IMR-90 (cell line): ENCODE measurements at regions not wholly inside any gene's neighbourhood (a gene's known extent, or its start where the extent isn't known, plus 50 kb on each side); places are given as distances from the start of the nearest gene placed in this dataset.

Experiments used
- ATAC-seq: fragments of 200-7000 bp; cut with Tn5 transposase; 2 replicates; pipeline ENCODE4 v1.9.1; 2020; ENCODE audit warnings: low read depth, mild to moderate bottlenecking, moderate library complexity
- BruUV-seq: library from RNA; stranded (reverse); fragments of 400-500 nt; replicated peaks from 2 replicates; lab custom pipeline; 2021; lab: Mats Ljungman, UMichigan
- CTCF ChIA-PET: fragments of 300-600 bp; formaldehyde crosslinking; extraction: SDS; loops from one replicate; lab custom pipeline; 2021; ENCODE audit warnings: antibody characterized with exemption; lab: Yijun Ruan, JAX
- POLR2A ChIA-PET: fragments of 300-600 bp; sonication (Branson Sonifier 250); formaldehyde crosslinking; loops from one replicate; lab custom pipeline; 2022; ENCODE audit warnings: antibody characterized with exemption; ENCODE audit not compliant: unreplicated experiment; lab: Charles Lee
- DNase-seq: peaks from one replicate; pipeline ENCODE4 v3.0.0; 2013
- H2AFZ ChIP-seq: replicated peaks from 2 replicates; pipeline ENCODE3; 2013; ENCODE audit warnings: low read length, mild to moderate bottlenecking; ENCODE audit not compliant: poor library complexity
- H2AK5ac ChIP-seq: 2 replicates; pipeline ENCODE4 v1.6.1; 2013; ENCODE audit warnings: low read depth, low read length, inconsistent platforms
- H2AK9ac ChIP-seq: replicated peaks from 2 replicates; pipeline ENCODE3; 2013; ENCODE audit warnings: mild to moderate bottlenecking, low read depth, low read length, moderate library complexity; ENCODE audit not compliant: poor library complexity
- H2BK120ac ChIP-seq: 2 replicates; pipeline ENCODE4 v1.6.1; 2013; ENCODE audit warnings: low read depth, low read length, inconsistent platforms
- H2BK15ac ChIP-seq: 3 replicates; pipeline ENCODE4 v1.6.1; 2013; ENCODE audit warnings: low read depth, low read length, inconsistent platforms
- H2BK20ac ChIP-seq: 2 replicates; pipeline ENCODE4 v1.6.1; 2013; ENCODE audit warnings: low read depth, mild to moderate bottlenecking, inconsistent platforms, low read length, moderate library complexity
- H2BK5ac ChIP-seq: 2 replicates; pipeline ENCODE4 v1.6.1; 2013; ENCODE audit warnings: mild to moderate bottlenecking, low read depth, low read length, inconsistent platforms; ENCODE audit not compliant: poor library complexity, severe bottlenecking
- H3K14ac ChIP-seq: replicated peaks from 2 replicates; pipeline ENCODE4 v1.6.1; 2013; ENCODE audit warnings: low read depth, low read length, inconsistent platforms
- H3K18ac ChIP-seq: 2 replicates; pipeline ENCODE4 v1.6.1; 2013; ENCODE audit warnings: low read depth, low read length, control low read depth
- H3K23ac ChIP-seq: 2 replicates; pipeline ENCODE4 v1.6.1; 2013; ENCODE audit warnings: low read depth, low read length, inconsistent platforms
- H3K27ac ChIP-seq: 2 replicates; pipeline ENCODE4 v1.5.1; 2013; ENCODE audit warnings: mild to moderate bottlenecking, control low read depth, low read length; ENCODE audit not compliant: insufficient read depth
- H3K27me3 ChIP-seq: 2 replicates; pipeline ENCODE4 v1.6.1; 2013; ENCODE audit warnings: low read length; ENCODE audit not compliant: control insufficient read depth, insufficient read depth
- H3K36me3 ChIP-seq: 2 replicates; pipeline ENCODE4 v1.6.1; 2013; ENCODE audit warnings: low read length, mixed read lengths; ENCODE audit not compliant: control insufficient read depth, insufficient read depth
- H3K4ac ChIP-seq: 2 replicates; pipeline ENCODE4 v1.6.1; 2013; ENCODE audit warnings: low read depth, low read length, inconsistent platforms
- H3K4me1 ChIP-seq: 2 replicates; pipeline ENCODE4 v1.6.1; 2013; ENCODE audit warnings: low read length, mixed read lengths; ENCODE audit not compliant: control insufficient read depth, insufficient read depth
- H3K4me2 ChIP-seq: 2 replicates; pipeline ENCODE4 v1.6.1; 2013; ENCODE audit warnings: low read depth, mild to moderate bottlenecking, control low read depth, low read length, moderate library complexity
- H3K4me3 ChIP-seq: 2 replicates; pipeline ENCODE4 v1.5.1; 2013; ENCODE audit warnings: low read depth, mild to moderate bottlenecking, control low read depth, low read length, moderate library complexity; ENCODE audit not compliant: insufficient read depth
- H3K56ac ChIP-seq: 2 replicates; pipeline ENCODE4 v1.6.1; 2013; ENCODE audit warnings: low read length, inconsistent platforms; ENCODE audit not compliant: insufficient read depth; ENCODE audit errors: extremely low read depth
- H3K79me1 ChIP-seq, 2 experiments: 2 replicates each; pipeline ENCODE4 v1.6.1; 2013; ENCODE audit warnings: low read length in 2 of 2, inconsistent platforms in 1 of 2, low read depth in 1 of 2
- H3K9ac ChIP-seq: 2 replicates; pipeline ENCODE4 v1.6.1; 2013; ENCODE audit warnings: low read depth, low read length, control low read depth
- H3K9me1 ChIP-seq: 2 replicates; pipeline ENCODE4 v1.6.1; 2013; ENCODE audit warnings: low read length, inconsistent platforms; ENCODE audit not compliant: insufficient read depth
- H3K9me3 ChIP-seq: 2 replicates; pipeline ENCODE4 v1.6.1; 2013; ENCODE audit warnings: low read length; ENCODE audit not compliant: control insufficient read depth, insufficient read depth
- H4K20me1 ChIP-seq: 2 replicates; pipeline ENCODE4 v1.6.1; 2013; ENCODE audit warnings: low read length, inconsistent platforms; ENCODE audit not compliant: insufficient read depth
- H4K5ac ChIP-seq: 2 replicates; pipeline ENCODE4 v1.6.1; 2013; ENCODE audit warnings: mild to moderate bottlenecking, low read depth, low read length, control low read depth
- H4K8ac ChIP-seq, 2 experiments: 2 replicates each; pipeline ENCODE4 v1.6.1; 2013; ENCODE audit warnings: low read depth in 2 of 2, low read length in 2 of 2, control low read depth in 1 of 2, inconsistent platforms in 1 of 2
- H4K91ac ChIP-seq: 2 replicates; pipeline ENCODE4 v1.6.1; 2013; ENCODE audit warnings: low read depth, low read length, inconsistent platforms; ENCODE audit not compliant: insufficient read depth
- CHD1 ChIP-seq: IDR thresholded peaks from 2 replicates; pipeline ENCODE4 v1.6.1; 2012; ENCODE audit warnings: low read depth, low read length, improper control_type of control experiment
- ELK1 ChIP-seq: fragments of 150-350 bp; IDR thresholded peaks from 2 replicates; pipeline ENCODE4 v1.6.1; 2016; ENCODE audit warnings: low read depth, mild to moderate bottlenecking, low read length, moderate library complexity, borderline replicate concordance
- FOS ChIP-seq: fragments of 150-350 bp; IDR thresholded peaks from 2 replicates; pipeline ENCODE4 v1.6.1; 2016; ENCODE audit warnings: low read depth, low read length
- MAFK ChIP-seq: IDR thresholded peaks from 2 replicates; pipeline ENCODE4 v1.6.1; 2012; ENCODE audit warnings: low read depth, low read length, improper control_type of control experiment
- MXI1 ChIP-seq: IDR thresholded peaks from 2 replicates; pipeline ENCODE4 v1.6.1; 2012; ENCODE audit warnings: low read depth, mild to moderate bottlenecking, low read length, moderate library complexity, borderline replicate concordance
- NFE2L2 ChIP-seq: fragments of 150-350 bp; IDR thresholded peaks from 2 replicates; pipeline ENCODE4 v1.6.1; 2016; ENCODE audit warnings: low read depth, mild to moderate bottlenecking, low read length
- POLR2A ChIP-seq: IDR thresholded peaks from 2 replicates; pipeline ENCODE4 v1.6.1; 2012; ENCODE audit warnings: mild to moderate bottlenecking, low read depth, low read length
- SMC3 ChIP-seq: fragments of 150-350 bp; IDR thresholded peaks from 2 replicates; pipeline ENCODE4 v1.6.1; 2016; ENCODE audit warnings: low read depth, mild to moderate bottlenecking, antibody characterized with exemption, low read length, moderate library complexity
- USF2 ChIP-seq: fragments of 150-350 bp; IDR thresholded peaks from 2 replicates; pipeline ENCODE4 v1.6.1; 2017; ENCODE audit warnings: mild to moderate bottlenecking, antibody characterized with exemption, low read length, low read depth
- WGBS, 2 experiments: methylation state at CpG; one replicate each; pipeline versions ENCODE4 v1.1.5 to v1.1.7; 2013; ENCODE audit warnings: missing lambda C conversion rate in 2 of 2; ENCODE audit not compliant: insufficient read length in 1 of 2; ENCODE audit errors: extremely low coverage in 2 of 2; 5-methylcytosine and 5-hydroxymethylcytosine counted together
- dilution Hi-C: fragments of 300-500 bp; cut with HindIII; formaldehyde crosslinking; loops from one replicate; pipeline ENCODE4 v1.14.3; 2018; ENCODE audit warnings: low sequenced_read_pairs; ENCODE audit not compliant: unreplicated experiment
- in situ Hi-C: fragments of 300-500 bp; cut with MboI; formaldehyde crosslinking; loops from 3 replicates; pipeline ENCODE4 v1.14.3; 2019; ENCODE audit warnings: low sequenced_read_pairs, inconsistent platforms, mixed read lengths
- intact Hi-C: fragments of 100-400 bp; cut with micrococcal nuclease; formaldehyde crosslinking; loops from 2 replicates; pipeline ENCODE4 v1.10.0; 2022

- Histone ChIP-seq H2AK9ac (no peak overlapping the region), H3K56ac (no peak overlapping the region), H3K9me3 (peaks cover 7% of the 10 kb centered on the region; the same call in 1 of the 2 replicates), H2BK20ac (no peak overlapping the region), H3K27ac (no peak overlapping the region), H2AK5ac (no peak overlapping the region), H3K4me3 (no peak overlapping the region), H4K91ac (no peak overlapping the region), H3K18ac (no peak overlapping the region), H3K23ac (no peak overlapping the region), H4K5ac (no peak overlapping the region), H2BK120ac (no peak overlapping the region), H3K27me3 (no peaks in the 10 kb centered on the region), H4K20me1 (no peaks in the 10 kb centered on the region), H3K4me1 (no peaks in the 10 kb centered on the region), H3K36me3 (no peaks in the 10 kb centered on the region), H3K9ac (no peak overlapping the region), H3K79me1 (no peaks in the 10 kb centered on the region), H3K14ac (no peak overlapping the region), H3K4me2 (no peak overlapping the region), H4K8ac (no peak overlapping the region), H2AFZ (no peak overlapping the region), H2BK15ac (no peak overlapping the region), H3K9me1 (no peaks in the 10 kb centered on the region), H2BK5ac (no peak overlapping the region), H3K4ac (no peak overlapping the region)
- dilution Hi-C loops (no loop called here), intact Hi-C loops (no loop called here), in situ Hi-C loops (no loop called here)
- no CpG with 5 or more reads among the region's 1 CpG for WGBS, 2 experiments
- ATAC-seq (no peak), DNase-seq (no peak)
- POLR2A ChIA-PET, result no interaction called here
- CTCF ChIA-PET, result no interaction called here
- BruUV-seq, result no TSS peak
- TF ChIP-seq POLR2A (no peak), MAFK (no peak), MXI1 (no peak), USF2 (no peak), NFE2L2 (no peak), SMC3 (no peak), FOS (no peak), CHD1 (no peak), ELK1 (no peak)
Measured at GRCh38 chr2:103785432-103785831, 1023.6 kb downstream of the TMEM182 start.
